ENCODE measurements at regions not wholly inside any gene's neighbourhood (a gene's known extent, or its start where the extent isn't known, plus 50 kb on each side); places are given as distances from the start of the nearest gene placed in this dataset.
A peak's percentile ranks its signal among the peaks of the same experiment; 100 is the strongest.

- FAIRE-seq (no peak), DNase-seq (ENCODE audit: low read depth in 1 of 2, low spot score in 2 of 2) (no peak)
- Histone ChIP-seq H3K4me1 (replicated peaks in 1 of 4; ENCODE audit: control insufficient read depth in 3 of 4, insufficient read depth in 4 of 4, low read length in 3 of 4) (no peaks in the 10 kb centered on the region), H3K56ac (replicated peaks; ENCODE audit: insufficient read length, low read depth, low read length) (no peak overlapping the region), H3K36me3 (ENCODE audit: control insufficient read depth in 2 of 4, insufficient read depth in 4 of 4, low read length in 3 of 4) (no peaks in the 10 kb centered on the region), H3K79me2 (ENCODE audit: control insufficient read depth in 1 of 2, insufficient read depth in 2 of 2, low read length in 2 of 2) (no peaks in the 10 kb centered on the region), H2BK15ac (ENCODE audit: low read length) (no peak overlapping the region), H4K91ac (replicated peaks; ENCODE audit: insufficient read length, low read length) (no peak overlapping the region), H3K79me1 (ENCODE audit: low read depth, low read length) (no peaks in the 10 kb centered on the region), H2BK5ac (ENCODE audit: low read depth, low read length) (no peak overlapping the region), H2AK5ac (ENCODE audit: low read depth, low read length) (no peak overlapping the region), H4K8ac (ENCODE audit: extremely low read depth, insufficient read depth, low read length) (no peak overlapping the region), H3K23me2 (ENCODE audit: low read depth, low read length) (peaks cover 3% of the 10 kb centered on the region; the same call in 1 of the 2 replicates), H2AFZ (ENCODE audit: low read length) (no peak overlapping the region), H3K27me3 (replicated peaks in 1 of 4; ENCODE audit: control insufficient read depth in 3 of 4, extremely low read depth in 1 of 4, insufficient read depth in 3 of 4, low read length in 3 of 4) (no peaks in the 10 kb centered on the region; a peak in 1 of 7 replicates), H3K4me3 (ENCODE audit: extremely low read depth in 1 of 4, insufficient read depth in 2 of 4, low read depth in 3 of 4, low read length in 4 of 4) (no peak overlapping the region), H3K18ac (ENCODE audit: extremely low read depth, low read length) (peak overlapping the region; percentile 32; the same call in 1 of the 2 replicates), H3K14ac (ENCODE audit: insufficient read length) (no peak overlapping the region), H3K4me2 (ENCODE audit: insufficient read depth in 1 of 2, low read depth in 2 of 2, low read length in 2 of 2) (no peak overlapping the region), H3K23ac (ENCODE audit: insufficient read length) (no peak overlapping the region), H3K9me3 (ENCODE audit: insufficient read depth in 2 of 2, low read depth in 1 of 2, low read length in 1 of 2) (peaks cover 0 to 1% of the 10 kb centered on the region in 2 experiments; a peak in 1 of 4 replicates), H2BK120ac (replicated peaks; ENCODE audit: low read depth, low read length) (no peak overlapping the region), H4K20me1 (replicated peaks in 1 of 2; ENCODE audit: control insufficient read depth in 1 of 2, insufficient read depth in 2 of 2, low read length in 2 of 2) (peaks cover 0 to 2% of the 10 kb centered on the region in 2 experiments), H2BK20ac (ENCODE audit: low read length) (no peak overlapping the region), H4K5ac (ENCODE audit: insufficient read length, low read depth, low read length) (no peak overlapping the region), H3K27ac (ENCODE audit: low read depth, low read length) (no peak overlapping the region), H2BK12ac (ENCODE audit: low read depth, low read length) (no peak overlapping the region), H3K9ac (replicated peaks in 1 of 4; ENCODE audit: extremely low read depth in 1 of 4, low read depth in 3 of 4, low read length in 3 of 4) (no peak overlapping the region), H3K4ac (replicated peaks; ENCODE audit: insufficient read length, low read depth, low read length) (no peak overlapping the region)
- CTCF ChIA-PET (ENCODE audit: partially characterized antibody): interaction anchor here (1.0 to 3.0 kb wide), 10 partner anchors 10 to 344 kb away, joined by 3 to 11 read pairs (median 5); no protein-coding TSS in a partner anchor
- WGBS, 2 experiments (ENCODE audit: extremely low coverage in 1 of 2, insufficient coverage in 1 of 2, insufficient read length in 1 of 2, insufficient replicate concordance in 2 of 2, low coverage in 1 of 2, low lambda C conversion rate in 2 of 2, missing lambda C conversion rate in 1 of 2): 80% methylated on average over 15 of the region's 15 CpGs; no CpG with 5 or more reads in 1 of the 2 experiments
- POLR2A ChIA-PET (ENCODE audit: partially characterized antibody): interaction anchor here (1.5 kb wide), 1 partner anchor 9 kb away, joined by 3 read pairs; no protein-coding TSS in a partner anchor
- TF ChIP-seq BRCA1 (IDR thresholded peaks at IDR 0.05; ENCODE audit: low read depth, low read length) (no peak), RFX5 (IDR thresholded peaks at IDR 0.05; ENCODE audit: borderline replicate concordance, low read depth, low read length) (no peak), GTF2F1 (IDR thresholded peaks at IDR 0.05; ENCODE audit: borderline replicate concordance, low read depth, low read length) (no peak), HDAC2 (IDR thresholded peaks at IDR 0.05; ENCODE audit: borderline replicate concordance in 1 of 2, low read depth in 2 of 2, low read length in 2 of 2) (no peak), CEBPB (IDR thresholded peaks at IDR 0.05; ENCODE audit: low read depth, low read length) (no peak), PHF8 (conservative IDR thresholded peaks at IDR 0.05; ENCODE audit: low read depth, low read length) (no peak), SAP30 (IDR thresholded peaks at IDR 0.05; ENCODE audit: insufficient read depth, insufficient replicate concordance, low read length) (no peak)
Observed at GRCh38 chr21:43267391-43268085, 98.7 kb downstream of the CRYAA start.

All from H1 (cell line).